ENCODE measurements at regions not wholly inside any gene's neighbourhood (a gene's known extent, or its start where the extent isn't known, plus 50 kb on each side); places are given as distances from the start of the nearest gene placed in this dataset.
A peak's percentile ranks its signal among the peaks of the same experiment; 100 is the strongest.

DNA sequence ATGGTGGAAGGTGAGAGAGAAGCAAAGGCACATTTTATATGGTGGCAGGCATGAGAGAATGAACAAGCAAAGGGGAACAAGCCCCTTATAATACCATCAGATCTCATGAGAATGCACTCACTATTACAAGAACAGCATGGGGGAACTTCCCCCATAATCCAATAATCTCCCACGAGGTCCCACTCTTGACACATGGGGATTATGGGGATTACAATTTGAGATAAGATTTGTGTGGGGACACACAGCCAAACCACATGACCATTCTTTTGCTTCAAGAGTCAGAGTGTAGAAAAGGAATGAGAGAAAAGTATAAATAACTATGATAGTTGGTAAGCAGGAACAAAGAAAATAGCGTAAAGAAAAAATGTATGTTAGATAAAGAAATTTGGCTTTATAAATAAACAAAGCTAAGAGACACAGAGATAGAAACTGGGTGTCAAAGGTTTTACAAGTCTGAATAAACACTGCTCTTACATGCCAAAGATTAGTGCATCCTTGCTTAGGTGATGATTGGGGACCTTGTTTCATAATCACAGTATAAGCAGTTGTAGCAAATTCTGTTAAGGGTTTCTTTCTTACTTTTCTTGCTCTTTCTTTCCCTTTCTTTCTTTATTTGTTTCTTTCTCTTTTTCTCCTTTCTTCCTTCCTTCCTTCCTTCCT lies 91.9 kb upstream of the PAPPA start:
- H3K27me3 ChIP-seq (ENCODE audit: control insufficient read depth in 1 of 2, insufficient read depth in 2 of 2, low read length in 2 of 2) = no peaks in the 10 kb centered on the region
- H3K4me3 ChIP-seq (replicated peaks in 1 of 3; ENCODE audit: insufficient read depth in 1 of 3, low read depth in 2 of 3, low read length in 3 of 3) = no peak overlapping the region
- no peak overlapping the region for H3K27ac ChIP-seq (ENCODE audit: extremely low read length, insufficient read depth, low read length)
- H3K4me2 ChIP-seq (ENCODE audit: low read depth, low read length) = no peak overlapping the region
- H3K4me1 ChIP-seq (ENCODE audit: insufficient read depth, low read length) = no peaks in the 10 kb centered on the region
- ChIA-PET POLR2A (no interaction called here), CTCF (ENCODE audit: low intra/inter-chr PET ratio, low total read pairs) (no interaction called here)
- no TSS peak for BruUV-seq (replicated peaks)
- no peak overlapping the region for H3K9ac ChIP-seq (ENCODE audit: insufficient read depth, low read depth, low read length)
- no peak for FAIRE-seq
- H3K36me3 ChIP-seq (replicated peaks in 1 of 2; ENCODE audit: control insufficient read depth in 1 of 2, insufficient read depth in 2 of 2, low read length in 2 of 2) = no peaks in the 10 kb centered on the region
- no peaks in the 10 kb centered on the region for H4K20me1 ChIP-seq (ENCODE audit: insufficient read depth, low read length)
- intact Hi-C loops (cut with micrococcal nuclease; ENCODE audit: unreplicated experiment) (no loop called here), in situ Hi-C loops (cut with HindIII; ENCODE audit: extremely low pct_ligation_motif_present, low pct_unique_long_range_greater_than_20kb) (no loop called here)
- peak; percentile 26 for TF ChIP-seq SRSF9 (IDR thresholded peaks at IDR 0.05; ENCODE audit: borderline replicate concordance, insufficient read depth, low read depth, low read length, poor library complexity, severe bottlenecking)
- TF ChIP-seq ZFP82 (CRISPR knock-in tag; IDR thresholded peaks at IDR 0.05; ENCODE audit: borderline replicate concordance) = no peak
- TF ChIP-seq HNRNPK (IDR thresholded peaks at IDR 0.05; ENCODE audit: low read depth, low read length, poor library complexity, severe bottlenecking) = peak; percentile 60
- H3K9me3 ChIP-seq (ENCODE audit: low read length) = no peaks in the 10 kb centered on the region
- no peak for ATAC-seq
- no peak overlapping the region for H2AFZ ChIP-seq (ENCODE audit: low read length)
- DNase-seq (ENCODE audit: low spot score) = no peak
- WGBS (ENCODE audit: low lambda C conversion rate) = 15% methylated on average over 2 of the region's 2 CpGs
- no peaks in the 10 kb centered on the region for H3K79me2 ChIP-seq (ENCODE audit: insufficient read depth, low read length)

DNA sequence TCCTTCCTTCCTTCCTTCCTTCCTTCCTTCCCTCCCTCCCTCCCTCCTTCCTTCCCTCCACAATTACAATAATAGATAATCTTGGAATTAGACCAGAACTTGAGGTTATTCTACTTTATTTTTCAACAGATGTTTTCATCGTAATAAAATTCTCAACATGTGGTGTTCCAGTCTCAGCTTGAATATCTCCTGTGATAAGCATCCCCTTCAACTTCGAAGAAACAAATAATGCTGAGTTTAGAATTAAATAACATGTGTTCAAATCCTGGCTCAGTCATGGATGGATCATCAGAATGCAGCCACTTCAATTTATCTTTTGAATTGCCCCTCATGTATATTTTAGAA lies 91.4 kb upstream of the PAPPA start:
- no peaks in the 10 kb centered on the region for H3K27me3 ChIP-seq (ENCODE audit: control insufficient read depth in 1 of 2, insufficient read depth in 2 of 2, low read length in 2 of 2)
- H3K9ac ChIP-seq (ENCODE audit: insufficient read depth, low read depth, low read length) = no peak overlapping the region
- H3K4me2 ChIP-seq (ENCODE audit: low read depth, low read length) = no peak overlapping the region
- H3K36me3 ChIP-seq (replicated peaks in 1 of 2; ENCODE audit: control insufficient read depth in 1 of 2, insufficient read depth in 2 of 2, low read length in 2 of 2) = no peaks in the 10 kb centered on the region
- no peak overlapping the region for H3K27ac ChIP-seq (ENCODE audit: extremely low read length, insufficient read depth, low read length)
- no peaks in the 10 kb centered on the region for H3K9me3 ChIP-seq (ENCODE audit: low read length)
- ATAC-seq (no peak), DNase-seq (ENCODE audit: low spot score) (no peak), FAIRE-seq (no peak)
- WGBS (ENCODE audit: low lambda C conversion rate) = 0% methylated on average over 2 of the region's 2 CpGs
- ChIA-PET CTCF (ENCODE audit: low intra/inter-chr PET ratio, low total read pairs) (no interaction called here), POLR2A (no interaction called here)
- no peak overlapping the region for H3K4me3 ChIP-seq (replicated peaks in 1 of 3; ENCODE audit: insufficient read depth in 1 of 3, low read depth in 2 of 3, low read length in 3 of 3)
- no peaks in the 10 kb centered on the region for H3K4me1 ChIP-seq (ENCODE audit: insufficient read depth, low read length)
- H4K20me1 ChIP-seq (ENCODE audit: insufficient read depth, low read length) = no peaks in the 10 kb centered on the region
- no TSS peak for BruUV-seq (replicated peaks)
- intact Hi-C loops (cut with micrococcal nuclease; ENCODE audit: unreplicated experiment) = no loop called here
- H3K79me2 ChIP-seq (ENCODE audit: insufficient read depth, low read length) = no peaks in the 10 kb centered on the region
- H2AFZ ChIP-seq (ENCODE audit: low read length) = no peak overlapping the region
- in situ Hi-C loops (cut with HindIII; ENCODE audit: extremely low pct_ligation_motif_present, low pct_unique_long_range_greater_than_20kb) = no loop called here
- TF ChIP-seq, protein P1, sequence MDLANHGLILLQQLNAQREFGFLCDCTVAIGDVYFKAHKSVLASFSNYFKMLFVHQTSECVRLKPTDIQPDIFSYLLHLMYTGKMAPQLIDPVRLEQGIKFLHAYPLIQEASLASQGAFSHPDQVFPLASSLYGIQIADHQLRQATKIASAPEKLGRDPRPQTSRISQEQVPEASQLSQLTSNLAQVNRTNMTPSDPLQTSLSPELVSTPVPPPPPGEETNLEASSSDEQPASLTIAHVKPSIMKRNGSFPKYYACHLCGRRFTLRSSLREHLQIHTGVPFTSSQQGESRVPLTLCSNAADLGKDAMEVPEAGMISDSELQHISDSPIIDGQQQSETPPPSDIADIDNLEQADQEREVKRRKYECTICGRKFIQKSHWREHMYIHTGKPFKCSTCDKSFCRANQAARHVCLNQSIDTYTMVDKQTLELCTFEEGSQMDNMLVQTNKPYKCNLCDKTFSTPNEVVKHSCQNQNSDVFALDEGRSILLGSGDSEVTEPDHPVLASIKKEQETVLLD (CRISPR knock-in tag; IDR thresholded peaks at IDR 0.05; ENCODE audit: low read depth) = no peak
- TF ChIP-seq NCOR1 (IDR thresholded peaks at IDR 0.05; ENCODE audit: borderline replicate concordance, low read length) = no peak
- TF ChIP-seq, protein P2, sequence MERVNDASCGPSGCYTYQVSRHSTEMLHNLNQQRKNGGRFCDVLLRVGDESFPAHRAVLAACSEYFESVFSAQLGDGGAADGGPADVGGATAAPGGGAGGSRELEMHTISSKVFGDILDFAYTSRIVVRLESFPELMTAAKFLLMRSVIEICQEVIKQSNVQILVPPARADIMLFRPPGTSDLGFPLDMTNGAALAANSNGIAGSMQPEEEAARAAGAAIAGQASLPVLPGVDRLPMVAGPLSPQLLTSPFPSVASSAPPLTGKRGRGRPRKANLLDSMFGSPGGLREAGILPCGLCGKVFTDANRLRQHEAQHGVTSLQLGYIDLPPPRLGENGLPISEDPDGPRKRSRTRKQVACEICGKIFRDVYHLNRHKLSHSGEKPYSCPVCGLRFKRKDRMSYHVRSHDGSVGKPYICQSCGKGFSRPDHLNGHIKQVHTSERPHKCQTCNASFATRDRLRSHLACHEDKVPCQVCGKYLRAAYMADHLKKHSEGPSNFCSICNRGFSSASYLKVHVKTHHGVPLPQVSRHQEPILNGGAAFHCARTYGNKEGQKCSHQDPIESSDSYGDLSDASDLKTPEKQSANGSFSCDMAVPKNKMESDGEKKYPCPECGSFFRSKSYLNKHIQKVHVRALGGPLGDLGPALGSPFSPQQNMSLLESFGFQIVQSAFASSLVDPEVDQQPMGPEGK (CRISPR knock-in tag; IDR thresholded peaks at IDR 0.05) = no peak
- TF ChIP-seq ZC3H13 (CRISPR knock-in tag; IDR thresholded peaks at IDR 0.05) = no peak
- no peak for TF ChIP-seq RCOR2 (CRISPR knock-in tag; IDR thresholded peaks at IDR 0.05)
- TF ChIP-seq, protein P3, sequence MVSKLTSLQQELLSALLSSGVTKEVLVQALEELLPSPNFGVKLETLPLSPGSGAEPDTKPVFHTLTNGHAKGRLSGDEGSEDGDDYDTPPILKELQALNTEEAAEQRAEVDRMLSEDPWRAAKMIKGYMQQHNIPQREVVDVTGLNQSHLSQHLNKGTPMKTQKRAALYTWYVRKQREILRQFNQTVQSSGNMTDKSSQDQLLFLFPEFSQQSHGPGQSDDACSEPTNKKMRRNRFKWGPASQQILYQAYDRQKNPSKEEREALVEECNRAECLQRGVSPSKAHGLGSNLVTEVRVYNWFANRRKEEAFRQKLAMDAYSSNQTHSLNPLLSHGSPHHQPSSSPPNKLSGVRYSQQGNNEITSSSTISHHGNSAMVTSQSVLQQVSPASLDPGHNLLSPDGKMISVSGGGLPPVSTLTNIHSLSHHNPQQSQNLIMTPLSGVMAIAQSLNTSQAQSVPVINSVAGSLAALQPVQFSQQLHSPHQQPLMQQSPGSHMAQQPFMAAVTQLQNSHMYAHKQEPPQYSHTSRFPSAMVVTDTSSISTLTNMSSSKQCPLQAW (CRISPR knock-in tag; IDR thresholded peaks at IDR 0.05) = no peak
- TF ChIP-seq SMARCE1 (IDR thresholded peaks at IDR 0.05; ENCODE audit: borderline replicate concordance) = no peak
- TF ChIP-seq, protein P4, sequence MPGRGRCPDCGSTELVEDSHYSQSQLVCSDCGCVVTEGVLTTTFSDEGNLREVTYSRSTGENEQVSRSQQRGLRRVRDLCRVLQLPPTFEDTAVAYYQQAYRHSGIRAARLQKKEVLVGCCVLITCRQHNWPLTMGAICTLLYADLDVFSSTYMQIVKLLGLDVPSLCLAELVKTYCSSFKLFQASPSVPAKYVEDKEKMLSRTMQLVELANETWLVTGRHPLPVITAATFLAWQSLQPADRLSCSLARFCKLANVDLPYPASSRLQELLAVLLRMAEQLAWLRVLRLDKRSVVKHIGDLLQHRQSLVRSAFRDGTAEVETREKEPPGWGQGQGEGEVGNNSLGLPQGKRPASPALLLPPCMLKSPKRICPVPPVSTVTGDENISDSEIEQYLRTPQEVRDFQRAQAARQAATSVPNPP (CRISPR knock-in tag; IDR thresholded peaks at IDR 0.05) = no peak
- no peak for TF ChIP-seq ZNF207 (IDR thresholded peaks at IDR 0.05; ENCODE audit: borderline replicate concordance)
